Neural cell (in vitro differentiated cells): ENCODE measurements at regions not wholly inside any gene's neighbourhood (a gene's known extent, or its start where the extent isn't known, plus 50 kb on each side); places are given as distances from the start of the nearest gene placed in this dataset.

Experiments used
- EP300 ChIP-seq: fragments of 450-650 bp; conservative IDR thresholded peaks from 2 replicates; pipeline ENCODE4 v1.6.1; 2014; ENCODE audit warnings: antibody characterized with exemption, mild to moderate bottlenecking, moderate library complexity; ENCODE audit not compliant: poor library complexity, severe bottlenecking
- EZH2 ChIP-seq: fragments of 200-600, 300-800 bp; shearing (Covaris generic), sonication (generic); IDR thresholded peaks from 2 replicates; pipeline ENCODE4 v1.6.1; 2014; ENCODE audit warnings: antibody characterized with exemption, low read length, borderline replicate concordance, mild to moderate bottlenecking; ENCODE audit not compliant: insufficient read depth, poor library complexity, severe bottlenecking
- TF ChIP-seq, protein P1 (sequence below): fragments of 450-650 bp; IDR thresholded peaks from 2 replicates; pipeline ENCODE4 v1.5.1; 2014; ENCODE audit warnings: antibody characterized with exemption, mild to moderate bottlenecking, moderate library complexity; ENCODE audit not compliant: poor library complexity, severe bottlenecking

DNA sequence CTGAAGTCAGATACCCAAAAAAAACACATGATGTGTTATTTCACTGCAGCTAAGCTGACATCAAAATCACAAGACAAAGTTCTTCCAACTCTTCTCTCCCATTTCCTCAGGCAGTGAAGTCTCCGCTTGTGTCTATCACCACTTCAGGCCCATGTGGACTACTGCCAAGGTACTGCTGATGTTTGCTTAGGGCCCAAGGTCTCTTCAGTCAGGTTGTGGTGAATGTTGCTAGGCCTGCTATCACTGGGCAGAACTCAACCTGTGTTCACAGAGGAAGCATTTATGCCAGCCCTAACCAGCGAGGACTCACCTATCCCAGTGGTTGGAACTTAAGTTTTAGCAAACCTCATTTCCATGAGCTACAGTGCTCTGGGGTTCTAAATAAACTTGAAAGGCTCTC, 156.5 kb upstream of the BRINP3 start:
- TF ChIP-seq, protein P1, sequence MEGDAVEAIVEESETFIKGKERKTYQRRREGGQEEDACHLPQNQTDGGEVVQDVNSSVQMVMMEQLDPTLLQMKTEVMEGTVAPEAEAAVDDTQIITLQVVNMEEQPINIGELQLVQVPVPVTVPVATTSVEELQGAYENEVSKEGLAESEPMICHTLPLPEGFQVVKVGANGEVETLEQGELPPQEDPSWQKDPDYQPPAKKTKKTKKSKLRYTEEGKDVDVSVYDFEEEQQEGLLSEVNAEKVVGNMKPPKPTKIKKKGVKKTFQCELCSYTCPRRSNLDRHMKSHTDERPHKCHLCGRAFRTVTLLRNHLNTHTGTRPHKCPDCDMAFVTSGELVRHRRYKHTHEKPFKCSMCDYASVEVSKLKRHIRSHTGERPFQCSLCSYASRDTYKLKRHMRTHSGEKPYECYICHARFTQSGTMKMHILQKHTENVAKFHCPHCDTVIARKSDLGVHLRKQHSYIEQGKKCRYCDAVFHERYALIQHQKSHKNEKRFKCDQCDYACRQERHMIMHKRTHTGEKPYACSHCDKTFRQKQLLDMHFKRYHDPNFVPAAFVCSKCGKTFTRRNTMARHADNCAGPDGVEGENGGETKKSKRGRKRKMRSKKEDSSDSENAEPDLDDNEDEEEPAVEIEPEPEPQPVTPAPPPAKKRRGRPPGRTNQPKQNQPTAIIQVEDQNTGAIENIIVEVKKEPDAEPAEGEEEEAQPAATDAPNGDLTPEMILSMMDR = no peak
- TF ChIP-seq EZH2 (no peak), EP300 (no peak)
